ENCODE measurements at regions not wholly inside any gene's neighbourhood (a gene's known extent, or its start where the extent isn't known, plus 50 kb on each side); places are given as distances from the start of the nearest gene placed in this dataset.

DNA sequence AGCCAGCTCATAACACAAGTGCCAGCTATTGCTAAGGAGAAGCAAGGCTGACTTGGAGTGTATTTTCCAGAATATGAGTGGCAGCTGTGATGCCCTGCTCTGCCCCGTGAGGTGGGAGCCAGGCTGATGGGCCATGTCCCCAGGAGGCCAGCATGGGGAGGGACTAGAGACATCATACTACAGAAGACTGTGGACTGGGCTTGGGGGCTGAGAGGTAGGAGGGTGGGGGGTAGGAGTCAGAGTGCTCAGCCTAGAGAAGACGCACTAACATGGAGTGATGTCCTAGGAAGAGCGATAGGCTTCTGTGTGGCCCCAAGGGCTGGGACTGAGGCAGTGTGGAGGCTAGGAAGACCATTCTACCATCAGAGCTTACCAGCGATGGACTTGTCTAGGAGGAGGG lies 143.7 kb downstream of the WSCD1 start:
- DNase-seq (ENCODE audit: low spot score) = no peak

GRCh38 chr17:6212766-6213165 lies 142.6 kb downstream of the WSCD1 start:
- DNase-seq (ENCODE audit: low spot score) = no peak

DNA sequence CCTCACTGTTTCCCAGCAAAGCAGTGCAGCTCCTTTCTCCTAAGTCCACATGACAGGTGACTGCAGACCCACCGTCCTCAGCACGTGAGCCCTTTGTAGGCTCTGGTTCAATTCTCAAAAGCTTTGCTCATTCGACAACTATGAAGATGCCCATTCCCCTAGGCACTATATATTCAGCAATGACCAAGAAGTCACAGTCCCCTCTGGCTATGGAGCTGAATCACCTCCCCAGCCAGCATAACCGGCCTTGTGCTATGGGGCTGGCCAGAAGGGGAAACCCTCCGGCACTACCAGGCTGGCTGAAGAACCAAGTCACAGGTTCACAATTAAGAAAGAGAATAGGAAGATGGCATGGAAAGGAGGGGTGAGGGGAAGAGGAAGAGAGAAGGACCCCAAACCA lies 139.7 kb downstream of the WSCD1 start:
- DNase-seq (ENCODE audit: low spot score) = peak; percentile 33

DNA sequence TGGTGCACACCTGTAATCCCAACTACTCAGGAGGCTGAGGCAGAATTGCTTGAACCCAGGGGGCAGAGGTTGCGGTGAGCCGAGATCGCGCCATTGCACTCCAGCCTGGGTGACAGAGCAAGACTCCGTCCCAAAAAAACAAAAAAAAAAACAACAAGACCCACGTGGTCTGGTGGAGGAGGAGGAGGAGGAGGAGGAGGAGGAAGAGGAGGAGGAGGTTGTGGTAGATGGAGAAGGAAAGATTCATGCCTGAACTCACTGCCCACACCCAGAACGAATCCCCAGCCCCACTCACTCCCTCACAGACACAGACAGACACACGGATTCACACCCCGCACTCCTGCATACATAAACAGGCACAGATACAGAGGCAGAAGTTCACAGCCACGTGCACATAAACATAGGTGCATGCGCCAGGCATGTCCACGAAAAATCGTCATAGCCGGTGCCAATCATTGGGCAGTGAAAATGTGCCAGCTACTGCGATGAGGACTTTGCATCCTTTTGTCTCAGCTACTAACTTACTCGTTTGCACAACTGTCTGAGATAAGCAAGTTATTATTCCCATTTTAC lies 138.5 kb downstream of the WSCD1 start:
- DNase-seq (ENCODE audit: low spot score) = peak; percentile 40

- no peak for DNase-seq (ENCODE audit: low spot score)
These were observed 135.3 kb downstream of the WSCD1 start for GRCh38 chr17:6205525-6205924.

- no peak for DNase-seq (ENCODE audit: low spot score)
These were observed 134.9 kb downstream of the WSCD1 start for GRCh38 chr17:6205033-6205432.

DNA sequence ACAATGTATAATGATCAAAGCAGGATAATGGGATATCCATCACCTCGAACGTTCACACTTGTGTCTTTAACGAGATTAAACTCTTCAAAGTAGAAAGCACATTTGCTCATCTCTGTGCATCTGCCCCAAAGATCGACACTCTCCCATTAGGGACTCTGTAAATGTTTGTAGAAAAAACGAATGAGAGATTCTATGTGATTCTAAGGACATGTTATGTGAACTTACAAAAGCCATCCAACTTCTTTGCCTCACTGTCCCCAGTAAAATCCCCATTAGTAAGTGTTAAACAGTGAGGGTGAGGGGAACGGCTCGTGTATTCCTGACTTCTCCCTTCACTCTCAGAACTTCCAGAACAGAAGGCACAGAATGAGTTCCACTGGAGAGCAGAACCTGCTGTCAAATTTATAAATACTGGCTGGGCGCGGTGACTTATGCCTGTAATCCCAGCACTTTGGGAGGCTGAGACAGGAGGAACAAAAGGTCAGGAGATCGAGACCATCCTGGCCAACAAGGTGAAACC lies 134.1 kb downstream of the WSCD1 start:
- no peak for DNase-seq (ENCODE audit: low spot score)

GRCh38 chr17:6196355-6196754 lies 126.2 kb downstream of the WSCD1 start:
- no peak for DNase-seq (ENCODE audit: low spot score)

- no peak for DNase-seq (ENCODE audit: low spot score)
These were observed 124.9 kb downstream of the WSCD1 start for GRCh38 chr17:6195123-6195522.

DNA sequence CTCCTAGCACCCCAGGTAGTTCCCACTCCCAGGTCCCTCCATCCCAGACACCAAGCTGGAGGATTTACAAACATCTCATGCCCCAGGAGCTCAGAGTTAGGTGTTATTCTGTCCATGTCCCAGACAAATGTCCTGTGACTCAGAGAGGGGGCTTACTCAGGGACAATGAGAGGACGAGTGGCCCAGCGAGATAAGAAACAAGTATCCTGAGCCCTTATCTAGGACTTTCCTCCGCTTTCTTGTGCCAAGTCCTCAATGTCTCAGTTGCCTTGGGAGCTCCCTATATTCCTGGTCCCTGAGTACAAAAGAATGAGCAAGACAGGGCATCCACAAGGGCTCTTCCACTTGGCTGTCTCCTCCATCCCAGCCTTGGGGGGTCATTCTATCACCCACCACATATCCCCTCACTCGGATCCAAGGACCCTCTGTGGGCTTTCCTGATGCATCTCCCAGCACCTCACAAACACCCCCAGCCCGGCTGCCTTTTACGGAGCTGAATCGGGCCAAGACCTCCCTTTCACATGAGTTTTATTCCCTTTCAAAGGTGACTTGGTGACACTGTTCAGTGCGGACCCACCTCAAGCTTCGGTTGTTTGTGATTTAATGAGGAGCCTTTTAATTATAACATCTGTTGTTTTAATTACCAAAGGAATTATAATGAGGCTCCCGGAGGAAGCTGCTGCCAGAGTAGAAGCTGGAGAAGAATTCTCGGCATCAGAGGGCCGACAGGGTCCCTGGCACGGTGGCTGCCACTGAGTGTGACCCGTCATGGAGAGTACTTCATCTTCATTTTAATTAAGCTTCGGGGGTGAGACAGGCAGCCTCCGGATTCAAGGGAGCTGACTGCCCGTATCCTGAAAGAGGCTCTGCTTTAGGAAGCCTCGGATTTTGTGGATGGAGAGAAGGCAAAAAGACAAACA lies 121.5 kb downstream of the WSCD1 start:
- no peak for DNase-seq (ENCODE audit: low spot score)

DNA sequence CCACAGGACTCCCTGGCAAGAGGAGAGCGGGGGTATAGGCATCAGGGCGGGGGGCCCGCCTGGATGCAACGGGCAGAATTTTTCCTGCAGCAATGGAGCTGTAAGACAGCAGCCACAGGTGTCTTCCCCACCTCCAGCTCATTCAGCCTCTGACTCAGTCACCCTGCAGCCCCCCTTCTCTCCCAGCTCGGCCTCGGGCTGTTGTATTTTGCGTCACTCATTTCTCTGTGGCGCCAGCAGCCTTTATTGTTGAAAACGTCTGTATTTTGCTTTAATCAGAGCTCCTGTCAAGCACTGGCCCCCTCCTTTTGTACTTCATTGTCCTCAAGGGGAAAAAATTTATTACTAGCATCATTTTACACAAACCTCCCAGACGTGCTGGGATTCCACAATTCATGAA lies 117.7 kb downstream of the WSCD1 start:
- DNase-seq (ENCODE audit: low spot score) = no peak

DNA sequence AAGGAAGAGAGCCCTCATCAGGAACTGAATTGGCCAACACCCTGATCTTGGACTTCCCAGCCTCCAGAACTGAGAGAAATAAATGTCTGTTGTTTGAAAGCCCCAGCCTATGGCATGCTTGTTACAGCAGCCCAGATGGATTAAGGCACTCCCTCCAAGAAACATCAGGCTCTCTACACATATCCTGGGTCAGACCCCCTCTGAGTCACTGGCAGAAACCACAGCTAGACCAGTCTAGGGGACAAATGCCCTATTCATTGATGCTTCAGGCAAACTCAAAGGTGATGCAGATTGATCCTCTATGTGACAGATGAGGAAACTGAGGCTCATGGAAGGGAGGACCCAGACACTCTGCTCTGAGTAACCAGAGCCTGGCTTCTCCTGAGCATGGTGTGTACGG lies 116.8 kb downstream of the WSCD1 start:
- no peak for DNase-seq (ENCODE audit: low spot score)

DNA sequence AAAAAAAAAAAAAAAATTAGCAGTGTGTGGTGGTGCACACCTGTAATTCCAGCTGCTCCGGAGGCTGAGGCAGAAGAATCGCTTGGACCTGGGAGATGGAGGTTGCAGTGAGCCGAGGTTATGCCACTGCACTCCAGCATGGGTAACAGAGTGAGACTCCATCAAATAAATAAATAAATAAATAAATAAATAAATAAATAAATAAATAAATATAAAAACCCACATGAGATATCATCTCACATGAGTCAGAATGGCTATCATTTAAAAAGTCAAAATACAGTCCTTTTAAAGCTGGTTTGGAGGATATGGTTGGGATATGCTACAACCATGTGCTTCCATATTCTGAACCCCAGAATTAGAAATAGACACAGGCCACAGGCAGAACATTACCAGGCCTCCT lies 114.3 kb downstream of the WSCD1 start:
- DNase-seq (ENCODE audit: low spot score) = no peak

DNA sequence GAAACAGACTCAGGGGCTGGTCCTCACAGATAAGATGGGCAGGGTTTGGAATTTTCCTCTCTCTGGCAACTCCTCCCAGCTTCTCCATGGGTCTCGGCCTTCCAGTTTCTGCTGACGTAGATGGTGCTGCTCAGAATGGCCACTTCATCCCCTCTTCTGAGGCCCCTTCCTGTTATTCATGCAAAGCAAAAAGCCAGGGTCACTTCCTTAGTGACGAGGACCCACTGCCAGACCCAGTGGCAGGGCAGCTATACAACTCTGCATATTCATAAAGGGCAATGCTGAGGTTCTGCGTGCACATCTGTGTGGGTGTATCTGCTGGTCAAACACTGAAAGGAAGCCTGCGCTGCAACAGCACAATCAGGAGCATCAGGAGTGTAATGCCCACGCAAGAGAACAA lies 108.8 kb downstream of the WSCD1 start:
- peak; percentile 42 for DNase-seq (ENCODE audit: low spot score)

DNA sequence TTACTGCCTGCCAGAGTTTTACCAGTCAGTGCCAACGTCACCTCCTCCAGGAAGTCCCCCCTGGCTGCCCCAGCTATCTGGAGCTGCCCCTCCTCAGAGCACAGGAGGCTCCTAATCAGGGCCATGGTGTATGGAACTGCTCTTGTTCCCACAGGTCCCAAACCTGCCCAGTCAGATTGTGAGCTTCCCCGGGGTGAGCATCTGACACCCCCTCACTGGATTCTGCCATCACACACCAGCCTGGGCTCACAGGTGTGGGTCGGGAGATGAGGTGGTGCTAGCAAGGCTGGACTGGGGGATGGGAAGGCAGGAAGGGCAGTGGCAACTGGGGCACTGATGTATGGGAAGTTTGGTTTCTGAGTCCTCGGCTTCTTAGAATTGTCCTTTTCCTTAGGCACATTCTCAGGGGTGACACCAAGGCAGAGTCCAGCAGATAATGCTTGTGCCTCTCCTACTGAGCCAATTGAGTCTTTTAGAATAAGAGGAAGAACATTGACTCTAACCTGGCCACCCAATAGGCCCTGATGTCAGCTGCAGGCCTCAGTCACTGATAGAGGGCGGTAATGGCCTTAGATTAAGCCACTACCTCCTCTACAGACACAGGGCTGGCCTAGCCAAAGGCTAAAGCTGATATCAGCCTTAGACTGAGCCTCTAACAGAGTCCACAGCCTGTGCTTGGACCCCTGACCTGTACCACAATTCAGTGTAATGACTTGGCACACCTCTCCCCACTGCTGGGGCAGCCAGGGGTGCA lies 107.9 kb downstream of the WSCD1 start:
- DNase-seq (ENCODE audit: low spot score) = peak; percentile 42

Data from ecto neural progenitor cell (in vitro differentiated cells).